ENCODE measurements at regions not wholly inside any gene's neighbourhood (a gene's known extent, or its start where the extent isn't known, plus 50 kb on each side); places are given as distances from the start of the nearest gene placed in this dataset.
A peak's percentile ranks its signal among the peaks of the same experiment; 100 is the strongest.

DNA sequence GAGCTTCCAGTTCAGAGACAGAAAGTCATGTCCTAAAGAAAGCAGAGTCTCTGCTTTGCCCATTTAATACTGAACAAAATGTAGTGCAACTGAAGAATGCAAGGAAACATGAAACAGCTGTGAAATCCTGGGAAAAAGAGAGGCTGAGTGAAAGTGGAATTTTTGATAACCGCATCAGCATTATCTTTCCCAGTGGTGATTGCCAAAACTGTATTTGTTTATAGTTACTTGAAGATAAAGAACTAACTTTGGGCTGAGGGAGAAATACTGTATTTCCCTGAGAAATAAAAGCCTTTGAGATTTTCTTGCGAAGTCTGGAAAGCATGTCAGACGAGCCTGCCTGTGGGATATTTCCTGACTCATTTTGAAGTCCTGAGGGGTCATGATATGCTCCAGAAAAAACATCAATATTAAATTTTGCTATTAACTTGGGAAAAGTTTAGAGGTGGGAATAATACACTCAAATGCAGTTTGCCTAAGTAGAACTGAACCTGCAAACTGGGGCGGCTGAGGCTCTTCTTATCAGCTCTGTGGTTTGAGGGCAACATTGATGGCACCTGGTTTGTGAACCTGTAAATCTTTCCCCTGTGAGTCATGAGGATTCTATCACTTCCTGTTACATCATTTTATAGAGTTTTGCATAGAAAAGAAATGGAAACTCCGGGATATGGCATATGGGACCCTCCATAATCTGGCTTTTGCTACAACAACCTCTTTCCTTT lies 855.3 kb downstream of the MCTP2 start:
- DNase-seq, result peak; percentile 35

DNA sequence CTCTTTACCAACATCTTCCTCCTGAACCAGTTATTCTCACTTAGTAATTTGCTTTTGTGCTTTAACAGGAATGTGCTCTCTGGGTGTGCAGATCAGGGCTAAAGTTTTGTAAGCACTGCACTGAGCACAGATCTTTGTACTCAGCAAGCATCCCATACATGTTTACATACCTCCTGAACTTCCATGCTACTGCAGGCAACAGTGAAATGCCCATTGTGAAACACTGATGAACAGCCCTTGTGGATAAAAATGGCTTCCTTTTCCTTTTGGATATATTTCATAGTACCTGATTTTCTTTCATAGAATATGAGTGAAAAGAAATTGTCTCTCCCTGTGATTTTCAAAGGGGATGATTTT lies 855.9 kb downstream of the MCTP2 start:
- no peak for DNase-seq

DNA sequence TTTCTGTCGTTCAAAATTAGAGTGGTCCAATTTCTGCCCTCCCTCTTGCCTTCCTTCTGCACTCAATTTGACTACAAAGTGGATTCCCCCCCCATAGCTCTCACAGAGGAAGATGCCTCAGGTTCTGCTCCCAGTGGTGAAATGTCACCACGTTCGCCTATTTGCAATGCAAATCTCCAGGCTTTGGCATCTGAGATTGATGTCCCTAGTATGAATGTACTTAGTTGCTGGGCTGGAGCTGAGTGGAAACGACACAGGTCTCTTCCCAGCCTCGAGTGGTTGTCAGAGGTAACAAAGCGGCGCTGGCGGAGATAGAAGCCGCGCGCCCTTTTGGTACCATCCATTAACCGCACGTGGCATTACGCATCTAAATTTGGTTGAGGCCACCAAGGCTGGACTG lies 860.1 kb downstream of the MCTP2 start:
- DNase-seq, result no peak

DNA sequence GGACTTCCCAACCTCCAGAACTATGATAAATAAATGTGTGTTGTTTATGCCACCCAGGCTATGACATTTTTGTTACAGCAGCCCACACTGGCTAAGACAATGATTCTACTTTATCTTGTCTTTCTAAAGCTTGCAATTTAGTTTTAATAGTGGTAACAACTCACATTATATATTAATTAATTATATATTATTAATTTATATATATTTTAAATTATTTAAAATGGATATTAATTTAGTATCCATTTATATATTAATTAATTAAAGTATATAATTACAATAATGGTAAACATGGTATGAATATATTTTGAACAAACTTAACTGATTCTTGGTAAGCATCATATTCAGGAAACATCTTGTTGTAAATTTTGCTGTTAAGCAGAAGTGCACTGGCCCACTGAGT lies 863.9 kb downstream of the MCTP2 start:
- DNase-seq, result no peak

DNA sequence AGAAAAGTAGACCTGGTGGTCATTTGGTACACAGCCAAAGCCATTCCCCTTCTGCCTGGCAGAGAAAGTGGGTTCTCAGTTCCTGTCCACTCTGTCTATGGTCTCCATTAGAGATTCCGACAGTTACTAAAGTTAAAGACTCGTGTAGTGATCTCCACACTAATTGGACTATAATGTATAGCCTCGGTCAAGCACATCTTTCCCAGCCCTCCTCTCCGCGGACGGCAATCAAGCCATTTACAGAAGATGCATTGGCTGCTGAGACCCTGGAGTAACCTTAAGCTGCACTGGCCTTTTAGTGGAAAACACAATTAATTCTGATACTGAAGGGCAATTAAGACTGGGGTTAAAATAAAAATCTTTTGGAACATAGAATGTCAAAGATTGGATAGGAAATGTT lies 865.3 kb downstream of the MCTP2 start:
- no peak for DNase-seq

DNA sequence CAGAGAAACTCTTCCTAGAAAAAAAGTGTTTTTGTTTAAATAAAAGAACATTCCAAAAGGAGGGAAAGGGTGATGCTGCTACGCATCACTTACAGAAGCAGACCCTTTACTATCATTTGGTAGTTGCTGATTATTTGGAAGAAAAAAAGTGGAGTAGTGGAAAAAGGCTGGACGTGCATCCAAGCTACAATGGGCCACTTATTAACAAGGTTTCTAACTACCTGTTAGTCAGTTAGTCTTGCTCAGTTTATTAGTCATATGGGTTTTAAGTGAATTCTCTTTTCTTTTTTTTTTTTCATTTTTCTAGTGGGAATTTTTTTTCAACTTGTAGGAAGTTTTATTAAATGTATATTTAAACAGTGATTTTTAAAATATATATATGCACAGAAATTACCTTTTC lies 866.0 kb downstream of the MCTP2 start:
- DNase-seq, result no peak

DNA sequence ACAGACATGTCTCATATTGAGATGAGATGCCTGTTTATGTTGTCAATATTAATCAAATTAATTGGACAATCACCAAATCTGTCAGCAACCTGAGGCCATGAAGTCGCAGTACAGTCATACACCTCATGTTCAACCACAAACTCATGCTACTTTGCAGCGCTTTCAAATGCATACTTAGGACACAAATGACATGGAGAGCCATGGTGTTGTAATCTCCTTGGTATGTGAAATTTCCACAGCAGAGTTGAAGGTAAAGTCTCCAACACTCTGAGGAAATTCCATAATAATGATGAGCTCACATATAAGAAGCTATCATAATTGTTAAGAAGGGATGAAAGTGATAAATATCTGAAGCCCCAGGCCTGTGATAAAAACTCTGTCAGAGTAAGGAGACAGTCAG lies 873.9 kb downstream of the MCTP2 start:
- no peak for DNase-seq

DNA sequence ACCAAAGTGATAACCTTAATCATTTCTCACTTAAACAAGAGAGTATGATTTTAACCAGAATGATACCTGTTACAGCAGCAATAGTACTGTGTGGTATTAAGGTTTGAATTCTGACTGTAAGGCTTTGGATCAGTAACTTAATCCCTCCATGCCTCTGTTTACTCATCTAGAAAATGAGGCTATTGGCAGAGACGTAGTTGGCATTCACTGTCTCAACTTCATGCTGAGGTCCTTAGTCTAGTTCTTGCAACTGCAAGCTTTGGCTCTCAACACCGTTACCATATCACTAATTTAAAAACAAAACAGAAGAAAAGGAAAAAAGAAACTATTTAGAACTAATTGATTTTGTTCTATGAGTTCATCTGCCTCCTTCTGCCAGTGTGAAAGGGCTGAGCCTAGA lies 875.4 kb downstream of the MCTP2 start:
- DNase-seq, result no peak

DNA sequence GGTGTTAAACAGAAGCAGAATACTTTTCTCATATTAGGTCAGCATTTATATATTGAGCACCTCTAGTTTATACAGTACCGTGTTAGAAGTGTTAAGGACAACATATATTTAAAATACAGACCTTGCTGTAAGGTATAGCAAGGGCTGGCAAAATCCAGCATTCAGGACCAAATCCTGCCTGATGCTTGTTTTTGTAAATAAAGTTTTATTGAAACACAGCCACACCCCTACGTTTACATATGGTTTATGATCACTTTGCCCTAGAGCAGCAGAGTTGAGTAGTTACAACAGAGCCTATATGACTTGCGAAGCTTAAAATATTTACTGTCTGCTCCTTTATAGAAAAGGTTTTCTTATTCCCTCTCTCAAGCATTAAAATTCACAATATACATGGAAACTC lies 877.3 kb downstream of the MCTP2 start:
- no peak for DNase-seq

DNA sequence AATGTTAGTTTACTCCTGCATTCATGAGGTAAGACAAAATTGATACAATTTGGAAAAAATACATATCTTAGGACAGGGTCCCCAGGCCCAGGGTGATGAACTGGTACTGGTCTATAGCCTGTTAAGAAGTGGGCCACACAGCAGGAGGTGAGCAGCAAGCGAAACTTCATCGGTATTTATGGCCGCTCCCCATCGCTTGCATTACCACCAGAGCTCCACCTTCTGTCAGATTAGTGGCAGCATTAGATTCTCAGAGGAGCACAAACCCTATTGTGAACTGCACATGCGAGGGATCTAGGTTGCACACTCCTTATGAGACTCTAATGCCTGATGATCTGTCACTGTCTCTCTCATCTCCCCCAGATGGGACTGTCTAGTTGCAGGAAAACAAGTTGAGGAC lies 880.6 kb downstream of the MCTP2 start:
- DNase-seq, result no peak

DNA sequence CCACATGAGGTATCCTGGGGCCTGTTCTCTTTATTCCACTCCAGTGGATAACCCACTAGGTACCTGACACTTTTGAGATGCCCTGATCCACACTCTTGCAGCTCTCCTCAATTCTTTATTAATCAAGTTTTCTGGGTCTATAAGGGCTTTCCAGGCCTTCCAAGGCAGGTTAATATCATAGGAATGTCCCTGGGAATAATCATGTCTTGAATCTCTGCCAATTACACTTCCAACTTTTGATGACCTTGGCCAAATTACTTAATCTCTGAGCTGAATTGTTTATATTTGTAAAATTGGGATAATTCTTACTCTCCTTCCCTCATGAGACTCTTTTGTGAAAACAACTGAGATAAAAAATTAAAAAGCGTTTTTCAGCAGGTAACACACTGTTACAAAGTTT lies 881.7 kb downstream of the MCTP2 start:
- no peak for DNase-seq

DNA sequence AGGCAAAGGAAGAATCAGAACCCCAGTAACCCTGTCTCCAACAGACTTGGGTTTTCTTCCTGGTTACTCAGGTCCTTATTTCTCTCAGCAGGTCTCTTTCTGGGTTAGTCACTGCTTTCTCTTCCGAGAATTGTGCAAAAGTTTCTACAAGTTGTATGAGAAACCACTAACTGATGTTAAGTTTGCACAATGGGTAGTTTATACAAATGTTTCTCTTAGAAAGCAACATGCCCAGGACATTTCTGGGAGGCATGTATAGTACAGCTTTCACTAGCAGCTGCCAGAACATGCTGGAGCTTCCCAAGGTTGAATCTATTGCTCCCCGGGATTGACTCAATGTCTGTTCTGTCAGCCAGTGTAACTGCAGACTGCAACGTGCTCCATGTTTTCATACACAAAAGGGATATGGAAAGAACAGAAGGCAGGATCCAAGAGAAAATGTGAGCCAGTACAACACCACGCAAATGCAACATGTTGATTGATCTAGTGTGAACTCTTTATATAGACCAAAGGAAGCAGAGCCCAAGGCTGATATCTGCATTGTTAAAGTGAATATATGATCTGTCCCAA lies 887.8 kb downstream of the MCTP2 start:
- no peak for DNase-seq

DNA sequence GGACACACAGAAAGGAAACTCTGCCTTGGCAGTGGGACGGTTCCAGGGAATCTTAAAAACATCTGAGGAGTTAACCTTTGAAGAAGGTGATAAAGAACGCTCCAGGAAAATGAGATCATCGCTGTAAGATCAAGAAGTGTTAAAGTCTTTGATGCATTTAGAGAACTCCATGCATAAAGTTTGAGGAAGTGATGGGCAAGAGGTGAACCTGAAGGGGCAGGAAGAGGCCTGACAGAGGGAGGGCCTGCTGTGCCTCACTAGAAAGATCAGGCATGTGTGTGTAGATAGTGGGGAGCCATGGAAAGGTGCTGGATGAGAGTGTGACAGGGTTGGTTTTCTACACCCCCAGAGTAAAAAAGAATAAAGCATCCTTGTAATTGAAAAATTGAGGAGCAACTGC lies 889.2 kb downstream of the MCTP2 start:
- no peak for DNase-seq

DNA sequence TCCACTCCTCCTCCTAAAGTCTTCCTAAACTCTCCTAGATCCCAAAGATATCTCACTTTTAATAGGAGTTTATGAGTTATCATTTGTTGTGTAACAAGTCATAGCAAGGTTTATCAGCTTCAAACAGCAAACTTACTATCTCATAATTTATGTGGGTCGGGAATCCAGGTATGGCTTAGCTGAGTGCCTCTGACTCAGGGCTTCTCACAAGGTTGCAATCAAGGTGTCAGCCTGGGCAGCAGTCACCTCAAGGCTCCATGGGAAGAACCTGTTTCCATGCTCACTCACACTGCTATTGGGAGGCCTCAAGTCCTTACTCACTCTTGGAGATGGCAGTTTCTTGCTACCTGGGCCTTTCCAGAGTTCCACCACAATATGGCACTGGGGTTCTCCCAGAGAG lies 889.8 kb downstream of the MCTP2 start:
- DNase-seq, result no peak

DNA sequence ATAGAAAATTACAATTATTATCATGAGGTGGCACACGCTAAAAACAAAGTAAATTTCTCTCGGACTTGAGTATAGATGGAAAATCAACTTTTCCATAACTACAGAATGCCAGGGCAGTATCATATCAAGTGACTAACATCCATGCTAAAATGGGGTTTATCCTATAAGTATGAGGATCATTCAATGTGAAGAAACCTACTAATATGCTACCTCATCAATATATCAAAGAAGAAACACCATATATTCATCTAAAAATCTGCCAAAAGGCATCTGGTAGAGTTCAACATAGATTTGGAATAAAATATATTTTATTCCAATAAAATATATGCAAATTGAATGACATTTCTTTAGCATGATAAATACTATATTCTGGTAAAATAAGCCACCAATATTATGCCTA lies 894.4 kb downstream of the MCTP2 start:
- no peak for DNase-seq

DNA sequence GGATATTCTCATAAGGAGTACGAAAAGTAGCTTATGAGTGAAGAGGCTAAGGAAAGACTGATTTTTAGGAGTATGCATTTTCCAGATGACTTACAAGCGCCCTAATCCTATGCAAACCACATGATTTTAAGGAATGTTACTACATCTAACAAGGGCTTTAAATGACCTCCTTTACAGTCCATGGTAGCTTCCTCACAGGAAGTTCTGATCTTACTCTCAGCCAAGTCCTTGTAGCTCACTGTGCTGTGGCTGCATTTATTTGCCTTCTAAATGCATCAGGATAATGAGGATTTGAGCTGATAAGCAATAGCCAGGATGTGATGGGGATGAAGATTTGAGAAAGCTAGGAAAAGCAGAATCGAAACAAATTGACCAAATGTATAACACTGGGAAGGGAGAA lies 896.0 kb downstream of the MCTP2 start:
- no peak for DNase-seq

DNA sequence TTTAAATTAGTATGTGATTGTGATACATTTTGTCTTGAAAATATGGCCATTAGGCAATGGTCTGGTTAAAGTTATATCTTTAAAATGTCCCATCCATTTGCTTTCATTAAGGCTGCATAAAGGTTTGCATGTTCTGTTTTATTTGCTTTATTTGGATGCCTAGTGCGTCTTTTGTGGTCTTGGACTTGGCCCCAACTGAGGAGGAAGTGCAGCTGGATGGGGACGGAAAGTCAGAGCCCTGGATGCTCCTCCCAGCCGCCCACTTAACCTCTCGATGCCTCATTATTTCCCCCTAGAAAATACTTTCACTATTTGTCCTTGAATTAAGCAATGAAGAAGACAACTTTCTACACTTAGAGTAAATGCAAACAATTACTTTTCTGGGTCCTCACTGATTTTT lies 898.2 kb downstream of the MCTP2 start:
- no peak for DNase-seq

DNA sequence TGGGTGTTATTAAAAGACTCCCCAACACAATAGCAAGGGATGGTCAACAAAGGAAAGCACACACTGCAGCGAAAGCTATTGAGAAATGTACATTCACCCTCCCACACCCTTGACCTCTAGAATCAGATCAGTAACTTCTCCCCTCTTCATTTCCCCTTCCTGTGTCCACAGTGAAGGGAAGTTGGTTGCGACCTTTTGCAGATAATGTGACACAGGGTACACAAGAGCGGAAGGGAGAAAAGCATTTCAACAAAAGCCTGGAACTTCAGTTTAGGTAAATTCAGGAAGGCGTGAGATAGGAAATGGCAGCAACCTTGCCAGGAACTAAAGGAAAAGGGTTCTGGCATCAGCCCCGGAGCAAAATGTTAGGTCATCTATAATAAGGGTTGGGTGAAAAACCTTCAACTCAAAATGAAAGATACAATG lies 899.8 kb downstream of the MCTP2 start:
- DNase-seq, result no peak

DNA sequence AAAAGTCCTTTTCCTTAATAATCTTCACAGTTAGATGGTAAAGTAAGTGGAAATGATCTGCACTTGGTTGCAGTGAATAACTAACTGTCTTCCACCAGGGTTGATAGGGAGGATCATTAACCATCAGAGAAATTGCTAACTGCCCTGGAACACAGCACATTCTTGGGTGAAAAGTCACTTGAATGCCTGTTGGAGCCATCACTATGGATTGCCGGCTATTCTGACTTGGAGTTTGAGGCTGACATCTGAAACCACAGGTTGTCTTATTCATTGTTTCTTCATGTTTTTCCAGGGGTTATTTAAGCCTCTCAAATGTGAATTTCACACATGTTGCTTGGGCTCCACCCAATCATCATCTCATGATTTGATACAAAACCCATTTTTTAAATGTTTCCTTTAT lies 901.4 kb downstream of the MCTP2 start:
- DNase-seq, result no peak

DNA sequence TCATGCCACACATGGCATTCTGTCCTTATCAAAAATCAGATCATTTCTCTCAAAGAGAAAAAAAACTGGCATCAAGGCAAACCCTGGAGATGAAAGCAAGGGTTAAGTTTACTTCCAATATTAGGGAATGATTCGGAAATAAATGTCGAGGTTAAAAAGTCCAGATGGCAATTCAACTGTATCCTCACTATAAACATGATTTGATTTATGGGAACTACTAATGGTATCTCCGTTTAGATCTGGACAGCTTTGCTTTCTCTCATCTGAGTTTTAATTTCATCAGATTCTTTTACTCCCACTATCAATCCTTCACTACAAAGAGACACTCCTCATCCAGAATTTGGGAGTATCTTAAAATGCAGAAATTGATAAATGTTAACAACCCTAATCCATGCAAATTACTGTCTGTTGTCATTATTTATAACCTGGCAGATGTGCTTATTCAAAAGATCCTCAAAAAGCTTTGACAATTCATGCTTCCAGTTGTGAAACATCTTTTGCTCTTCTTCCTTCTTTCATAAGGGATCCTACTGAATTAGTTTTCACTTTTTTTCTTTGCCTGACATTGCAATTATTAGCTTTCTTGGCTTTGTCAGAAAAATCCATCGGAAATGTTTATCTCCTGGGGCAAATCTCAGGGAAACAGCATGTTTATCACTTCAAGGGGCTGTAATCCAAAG lies 903.2 kb downstream of the MCTP2 start:
- no peak for DNase-seq

DNA sequence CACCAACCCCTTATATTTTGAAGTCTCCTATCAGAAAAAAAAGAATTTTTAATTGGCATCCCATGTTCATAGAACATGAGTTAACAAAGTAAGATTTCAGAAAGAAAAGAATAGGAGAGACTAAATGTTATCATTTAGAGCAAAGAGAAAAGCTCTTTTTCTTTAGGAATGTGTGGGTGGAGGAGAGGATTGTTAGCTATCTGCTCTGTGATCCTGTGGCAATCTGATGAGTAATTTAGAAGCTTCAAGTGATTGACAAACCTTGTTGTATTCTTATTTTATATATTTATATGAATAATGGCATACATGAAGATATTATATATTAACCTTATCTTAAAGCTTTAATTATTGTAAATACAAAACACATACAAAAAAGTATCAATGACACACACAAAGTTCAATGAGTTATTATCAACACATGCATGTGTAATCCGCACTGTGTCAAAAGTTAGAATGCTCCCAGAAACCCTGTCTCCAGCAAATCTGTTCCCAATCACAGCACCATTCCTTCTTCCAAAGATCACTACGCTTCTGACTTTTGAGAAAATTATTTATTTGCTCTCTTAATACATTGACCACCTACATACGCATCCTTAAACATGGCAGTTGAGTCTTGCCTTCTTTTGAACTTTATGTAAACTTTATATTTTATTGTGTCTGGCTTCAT lies 907.4 kb downstream of the MCTP2 start:
- no peak for DNase-seq

DNA sequence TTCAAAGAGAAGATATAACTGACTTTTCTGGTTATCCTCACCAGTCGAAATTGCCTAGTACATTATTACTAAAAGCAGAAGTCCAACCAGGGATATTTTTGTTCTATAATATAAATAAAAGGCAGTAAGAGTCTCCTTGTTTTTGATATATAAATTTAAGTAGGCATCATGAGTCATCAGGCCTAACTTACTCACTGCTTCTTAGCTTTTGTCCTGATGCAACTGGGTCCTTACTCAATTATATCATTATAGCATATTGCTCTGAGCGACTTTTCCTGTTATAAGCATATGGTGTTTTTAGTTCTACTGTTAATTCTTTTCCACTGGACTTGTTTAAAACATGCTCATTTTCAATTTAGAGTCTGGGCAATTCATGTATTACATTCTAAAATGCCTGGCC lies 910.1 kb downstream of the MCTP2 start:
- no peak for DNase-seq

DNA sequence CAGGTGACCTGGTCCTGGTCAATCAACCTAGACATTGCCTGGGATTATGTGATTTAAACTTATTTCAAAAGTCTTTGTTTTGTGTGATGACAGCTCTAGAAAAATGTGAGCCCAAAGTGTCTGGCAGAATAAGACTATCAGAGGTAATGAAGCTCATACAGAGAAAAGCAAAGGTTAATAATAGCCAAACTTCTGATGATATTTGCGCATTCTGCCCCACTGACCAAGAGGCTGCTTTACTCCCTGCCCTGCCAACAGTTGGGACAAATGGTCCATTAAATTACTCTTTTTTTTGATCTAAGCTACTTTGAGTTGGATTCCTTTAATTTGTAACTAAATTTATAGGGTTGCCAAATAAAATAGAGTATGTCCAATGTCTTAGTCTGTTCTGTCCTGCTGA lies 911.2 kb downstream of the MCTP2 start:
- DNase-seq, result no peak

DNA sequence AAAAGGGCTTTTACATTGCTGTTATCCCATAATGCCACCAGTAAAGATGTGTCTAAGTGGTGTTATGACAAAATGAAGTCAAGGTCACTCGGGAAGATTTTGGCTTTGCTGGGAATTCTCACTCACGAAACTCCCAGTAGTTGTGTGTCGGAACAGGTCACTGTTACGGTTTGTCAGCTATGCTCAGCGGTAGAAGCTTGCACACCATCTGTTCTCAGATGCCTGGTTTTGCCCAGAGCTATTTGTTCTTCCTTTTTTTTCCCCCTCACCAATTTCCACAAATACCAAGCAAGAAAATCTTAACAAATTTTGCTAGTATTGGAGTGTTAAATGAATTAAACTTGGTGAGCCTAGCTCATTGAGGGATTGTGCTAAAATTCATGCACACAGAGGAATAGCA lies 915.1 kb downstream of the MCTP2 start:
- no peak for DNase-seq

Data from tongue (tissue), 1 donor.